NCI-H1930 (cell line): ENCODE measurements at regions not wholly inside any gene's neighbourhood (a gene's known extent, or its start where the extent isn't known, plus 50 kb on each side); places are given as distances from the start of the nearest gene placed in this dataset.
"Not testable (repeated sequence)": the region's sequence is repeated elsewhere in the genome, so short reads cannot be mapped to it uniquely, and the experiment has no call there.

Source experiments
- DNase-seq, 2 experiments: peaks; one replicate each; lab custom pipeline; 2025; lab: John Stamatoyannopoulos, UW

- no peak for DNase-seq
These were observed 1048.7 kb upstream of the NUDT12 start for GRCh38 chr5:104611135-104611767.

GRCh38 chr5:104606258-104606829, 1043.8 kb upstream of the NUDT12 start:
- DNase-seq, result peak; percentile 4 to 9

DNA sequence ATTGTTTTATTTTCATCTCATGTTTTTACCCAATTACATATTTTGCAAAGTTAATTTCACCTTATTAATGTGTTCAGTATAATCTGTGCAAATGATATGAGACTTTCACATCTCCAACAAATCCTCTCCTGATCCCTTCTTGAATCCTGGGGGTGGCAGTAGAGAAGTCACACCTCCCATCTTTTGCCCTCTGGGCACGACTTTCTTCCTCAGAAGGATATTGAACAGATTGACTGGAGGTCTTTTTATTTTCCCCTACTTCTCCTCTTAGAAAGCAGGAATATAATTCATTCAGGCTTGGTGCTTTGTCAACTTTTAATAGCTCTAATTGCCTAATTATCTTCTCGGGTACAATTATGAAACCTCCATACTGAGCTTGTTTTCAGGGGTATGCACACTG, 1037.1 kb upstream of the NUDT12 start:
- no peak for DNase-seq

DNA sequence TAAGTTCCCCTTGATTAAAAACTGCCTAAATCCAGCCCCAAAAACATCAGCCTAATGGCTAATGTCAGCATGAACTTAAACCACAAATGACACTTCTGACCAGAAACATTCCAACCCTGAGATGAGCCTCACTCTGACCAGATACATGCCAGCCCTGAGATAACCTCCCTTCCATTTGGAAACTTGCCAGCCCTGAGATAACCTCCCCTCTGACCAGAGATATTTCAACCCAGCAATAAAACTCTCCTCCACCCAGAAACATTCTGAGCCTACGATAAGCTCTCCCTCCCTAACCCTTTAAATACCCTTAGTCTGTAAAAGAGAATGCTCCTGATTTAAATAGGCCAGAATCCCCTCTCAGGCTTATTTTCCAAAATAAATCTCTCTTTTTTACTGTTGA, 1035.7 kb upstream of the NUDT12 start:
- DNase-seq, result no peak

DNA sequence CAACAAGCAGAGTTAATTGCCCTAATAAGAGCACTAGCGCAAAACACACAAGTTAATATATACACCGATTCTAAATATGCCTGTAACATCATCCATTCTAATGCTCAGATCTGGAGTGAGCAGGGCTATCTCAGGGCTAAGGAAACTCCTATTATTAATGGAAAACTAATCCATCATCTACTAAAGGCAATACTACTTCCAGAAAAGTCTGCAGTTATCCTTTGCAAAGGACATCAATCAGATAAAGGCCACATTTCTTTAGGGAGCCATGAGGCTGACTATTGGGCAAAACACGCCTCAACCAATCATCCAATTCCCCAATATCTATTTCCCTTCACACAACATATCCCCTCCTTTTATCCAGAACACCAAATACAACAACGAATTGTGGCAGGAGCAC, 1032.3 kb upstream of the NUDT12 start:
- DNase-seq, result no peak

DNA sequence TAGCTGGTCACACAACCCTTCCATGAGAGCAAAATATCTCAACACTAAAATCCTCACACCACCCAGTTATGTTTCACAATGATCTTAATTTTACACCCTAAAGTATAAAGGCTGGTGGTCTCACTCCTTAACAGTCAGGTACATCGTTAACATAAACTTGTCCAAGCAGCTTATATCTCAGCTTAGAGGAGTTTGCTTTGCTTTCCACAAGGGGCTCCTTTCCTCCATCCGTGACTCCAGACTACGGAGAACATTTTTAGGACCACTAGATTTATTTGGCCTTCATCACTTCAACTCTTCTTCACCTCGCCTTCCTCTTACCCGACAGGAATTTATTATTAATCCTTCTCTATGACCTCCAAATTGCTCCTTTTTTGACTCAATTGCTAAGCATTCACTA, 1014.1 kb upstream of the NUDT12 start:
- DNase-seq, result no peak

DNA sequence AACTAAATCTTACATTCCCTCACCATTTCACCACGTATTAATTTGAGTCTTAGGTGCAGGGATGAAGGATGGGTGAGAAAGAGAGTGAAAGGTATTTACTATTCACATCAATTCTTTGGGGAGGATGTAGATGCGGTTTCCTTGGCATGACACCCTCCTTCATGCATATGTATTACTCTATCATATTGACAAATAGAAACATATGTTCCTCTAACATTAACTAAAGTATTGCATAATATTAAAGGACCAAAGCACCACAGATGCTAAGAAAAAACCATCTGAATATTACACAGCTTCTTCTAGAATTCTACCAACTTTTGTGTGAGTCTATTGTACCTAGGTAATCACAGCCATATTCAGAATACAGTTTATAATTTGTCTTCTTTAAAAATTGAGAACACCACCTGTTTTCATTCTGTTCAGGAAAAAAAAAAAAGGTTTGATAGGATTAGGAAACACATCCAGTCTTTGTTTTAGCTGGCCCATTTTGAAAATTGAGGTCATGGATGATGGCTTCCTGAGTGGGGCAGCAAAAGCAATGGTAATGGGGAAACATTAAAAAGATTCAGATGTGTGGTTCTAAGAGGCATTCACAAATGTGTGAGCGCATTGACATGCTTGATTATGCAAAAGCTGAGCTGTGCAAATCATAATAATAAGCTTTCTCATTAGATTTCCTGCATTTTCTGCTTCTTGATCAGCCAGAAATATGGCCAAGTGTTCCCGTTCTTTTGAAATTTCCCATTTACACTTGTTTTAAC, 1011.5 kb upstream of the NUDT12 start:
- no peak for DNase-seq

GRCh38 chr5:104569621-104570020, 1007.0 kb upstream of the NUDT12 start:
- DNase-seq, result no peak

DNA sequence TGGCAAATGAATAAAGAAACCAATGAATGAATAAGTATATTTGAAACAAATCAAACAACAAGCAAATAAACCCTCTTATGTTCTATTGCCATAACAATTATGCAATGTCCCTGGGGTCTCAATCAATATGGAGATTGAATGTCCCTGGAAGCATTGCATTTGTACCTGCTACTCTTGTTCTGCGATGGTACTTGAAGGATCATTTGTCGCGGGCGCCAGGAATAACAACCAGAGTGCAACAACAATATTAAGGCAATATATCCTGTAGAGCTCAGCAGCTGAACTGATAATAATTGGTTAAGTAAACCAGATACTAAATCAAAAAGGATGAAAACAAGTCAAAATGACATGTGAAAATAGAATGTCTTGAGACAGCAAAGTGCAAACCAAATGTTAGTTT, 1001.9 kb upstream of the NUDT12 start:
- peak; percentile 36 to 46 for DNase-seq

- no peak for DNase-seq
These were observed 994.4 kb upstream of the NUDT12 start for GRCh38 chr5:104556957-104557356.

- no peak for DNase-seq
These were observed 989.0 kb upstream of the NUDT12 start for GRCh38 chr5:104551628-104552027.

DNA sequence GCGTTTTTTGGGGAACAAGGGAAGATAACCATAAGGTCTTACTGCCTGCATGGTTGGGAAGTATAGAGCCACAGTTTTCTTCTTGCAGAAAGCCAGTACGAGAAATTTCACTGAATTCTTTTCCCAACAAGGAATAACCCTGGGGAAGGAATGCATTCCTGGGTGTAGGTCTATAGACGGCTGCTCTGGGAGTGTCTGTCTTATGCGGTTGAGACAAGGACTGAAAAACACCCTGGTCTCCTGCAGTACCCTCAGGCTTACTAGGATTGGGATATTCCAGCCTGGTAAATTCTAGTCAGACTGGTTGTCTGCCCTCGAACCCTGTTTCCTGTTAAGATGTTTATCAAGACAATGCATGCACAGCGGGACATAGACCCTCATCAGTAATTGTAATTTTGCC, 984.3 kb upstream of the NUDT12 start:
- DNase-seq, result not testable (repeated sequence)

GRCh38 chr5:104541141-104541785, 978.7 kb upstream of the NUDT12 start:
- no peak for DNase-seq

GRCh38 chr5:104540448-104540847, 977.9 kb upstream of the NUDT12 start:
- DNase-seq, result no peak

DNA sequence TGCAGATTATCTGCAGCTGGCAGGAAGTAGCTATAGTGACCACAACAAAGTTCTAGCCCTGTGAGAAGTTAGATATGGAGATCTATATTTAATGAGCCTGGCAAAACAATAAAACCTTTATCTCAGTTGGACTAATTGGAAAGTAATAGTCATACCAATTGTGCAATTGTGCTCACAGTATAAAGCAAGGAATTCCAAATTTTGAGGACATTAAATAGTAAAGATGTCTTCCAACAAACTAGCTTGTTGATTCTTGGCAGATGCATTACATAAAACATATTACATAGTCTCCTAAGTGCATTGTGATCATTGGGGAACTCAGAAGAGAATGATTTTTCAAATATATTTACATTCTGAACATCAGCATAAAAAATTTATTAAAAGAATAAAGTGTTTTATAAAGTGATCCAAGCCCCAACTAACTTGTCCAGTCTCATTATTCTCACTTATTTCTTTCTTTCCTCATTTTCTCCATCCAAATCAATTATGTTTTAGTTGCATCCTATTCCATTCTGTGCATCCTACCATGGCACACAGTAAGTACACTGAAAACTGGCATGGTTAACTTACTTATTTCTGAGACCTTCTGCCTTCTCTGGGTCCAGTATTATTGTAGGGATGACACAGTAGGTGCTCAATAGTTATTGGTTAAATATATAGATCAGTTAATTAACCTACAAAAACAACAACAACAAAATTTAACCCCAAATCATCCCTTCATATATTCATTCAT, 977.2 kb upstream of the NUDT12 start:
- no peak for DNase-seq

DNA sequence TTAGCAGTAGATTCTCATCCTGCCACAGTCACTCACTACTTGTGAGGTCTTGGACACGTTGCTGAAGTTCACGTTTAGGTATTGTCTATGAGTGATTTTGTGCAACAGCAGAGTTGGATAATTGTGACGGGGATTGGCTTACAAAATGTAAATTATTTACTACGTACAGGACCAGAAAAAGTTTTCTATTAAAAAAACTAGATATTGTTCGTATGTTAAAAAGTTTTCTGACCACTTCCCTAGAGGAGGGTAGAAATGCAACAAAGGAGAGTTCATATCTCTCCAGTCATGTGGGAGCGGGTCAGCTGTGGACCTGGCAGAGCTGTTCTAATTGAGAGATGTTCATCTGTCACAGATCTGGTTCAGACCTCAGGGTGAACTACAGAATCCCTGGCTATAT, 976.1 kb upstream of the NUDT12 start:
- no peak for DNase-seq

GRCh38 chr5:104533498-104533897, 970.9 kb upstream of the NUDT12 start:
- no peak for DNase-seq

GRCh38 chr5:104526866-104527265, 964.3 kb upstream of the NUDT12 start:
- no peak for DNase-seq

DNA sequence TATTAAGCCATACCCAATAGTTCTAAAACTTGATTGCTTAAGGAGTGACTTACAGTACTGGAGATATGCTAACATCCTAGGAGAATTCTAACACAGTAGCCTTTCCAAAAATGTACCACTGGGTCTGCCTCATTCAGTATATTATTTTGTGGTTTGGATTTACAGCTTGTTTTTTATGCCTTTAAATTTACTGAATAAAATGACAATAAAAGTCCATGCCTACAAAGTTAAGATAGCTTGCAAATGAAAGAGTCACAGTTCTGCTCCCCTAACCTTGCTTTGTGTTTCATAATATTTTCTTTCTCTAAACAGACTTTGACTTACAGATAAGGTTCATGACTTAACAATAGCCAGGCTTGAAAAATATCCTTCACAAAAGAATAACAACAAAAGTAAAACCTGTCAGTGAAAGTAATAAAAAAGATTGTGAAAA, 951.1 kb upstream of the NUDT12 start:
- no peak for DNase-seq

DNA sequence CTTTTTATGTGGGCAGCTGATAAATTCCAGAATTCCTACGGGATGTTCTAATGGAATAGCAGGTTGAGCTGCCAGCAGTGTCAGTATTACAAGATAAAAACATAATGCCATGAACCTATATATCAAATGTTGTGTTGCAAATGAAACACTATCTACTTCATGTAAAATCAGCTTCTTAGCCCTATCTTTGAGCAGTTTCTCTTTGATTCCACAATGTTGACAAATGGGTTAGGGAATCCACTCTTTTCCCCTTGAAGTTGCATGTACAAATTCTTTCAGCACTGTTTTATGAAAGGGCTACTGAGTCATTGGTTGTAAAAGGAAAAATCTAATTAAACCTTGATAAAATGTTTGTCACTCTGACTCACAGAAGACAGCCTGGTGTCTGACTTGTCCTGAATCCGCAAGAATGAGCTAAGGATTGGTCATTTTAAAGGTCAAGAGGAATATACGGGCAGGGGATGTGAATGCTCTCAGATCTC, 950.6 kb upstream of the NUDT12 start:
- no peak for DNase-seq

DNA sequence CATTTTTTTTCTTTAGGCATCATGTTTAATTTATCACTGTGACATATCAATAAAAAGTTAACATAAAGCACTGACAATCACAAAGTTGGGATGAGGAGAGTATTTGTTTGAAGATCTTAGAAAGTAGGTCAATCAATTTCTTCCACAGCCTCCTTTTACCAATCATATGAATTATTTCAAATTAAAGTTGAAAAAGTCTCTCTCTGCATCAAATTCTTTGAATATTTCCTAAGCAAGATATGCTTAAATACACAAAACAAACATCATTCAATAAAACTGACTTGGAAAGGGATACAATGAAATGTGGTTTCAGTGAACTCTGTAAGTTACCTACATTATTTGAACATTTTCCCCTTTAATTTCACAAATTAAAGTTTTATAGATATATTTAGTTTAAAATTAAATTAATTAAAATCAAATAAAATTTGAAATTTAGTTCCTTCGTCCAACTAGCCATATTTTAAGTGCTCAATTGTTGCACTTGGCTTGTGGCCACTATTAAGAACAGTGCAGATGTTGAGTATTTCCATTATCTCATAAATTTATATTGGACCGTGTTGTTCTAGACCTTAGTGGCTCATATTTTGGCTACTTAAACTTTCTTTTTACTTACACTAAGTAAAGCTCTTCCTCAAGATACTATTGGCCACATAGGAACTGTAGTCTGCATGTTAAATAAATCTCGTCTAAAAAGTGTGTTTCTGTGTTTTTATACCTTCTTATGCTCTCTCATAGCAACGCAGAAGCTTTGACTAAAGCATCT, 949.7 kb upstream of the NUDT12 start:
- DNase-seq, result no peak
